Rectal smooth muscle tissue (tissue), 1 donor: ENCODE measurements at regions not wholly inside any gene's neighbourhood (a gene's known extent, or its start where the extent isn't known, plus 50 kb on each side); places are given as distances from the start of the nearest gene placed in this dataset.
"Not testable (repeated sequence)": the region's sequence is repeated elsewhere in the genome, so short reads cannot be mapped to it uniquely, and the experiment has no call there.

ENCODE experiments used
- H3K27ac ChIP-seq: one replicate; pipeline ENCODE4 v1.7.0; 2013; ENCODE audit warnings: low read depth, low read length, inconsistent platforms
- H3K27me3 ChIP-seq: one replicate; pipeline ENCODE4 v1.7.0; 2013; ENCODE audit warnings: low read length; ENCODE audit not compliant: control insufficient read depth, insufficient read depth
- H3K36me3 ChIP-seq: one replicate; pipeline ENCODE4 v1.7.0; 2013; ENCODE audit warnings: low read length; ENCODE audit not compliant: control insufficient read depth, insufficient read depth
- H3K4me1 ChIP-seq: one replicate; pipeline ENCODE4 v1.7.0; 2013; ENCODE audit warnings: low read length; ENCODE audit not compliant: control insufficient read depth, insufficient read depth
- H3K4me3 ChIP-seq: one replicate; pipeline ENCODE4 v1.7.0; 2013; ENCODE audit warnings: low read length
- H3K9ac ChIP-seq: one replicate; pipeline ENCODE4 v1.7.0; 2013; ENCODE audit warnings: low read length

GRCh38 chr2:83916559-83916958 is 542.5 kb downstream of the SUCLG1 start:
- Histone ChIP-seq H3K9ac (no peak overlapping the region), H3K36me3 (no peaks in the 10 kb centered on the region), H3K4me1 (no peaks in the 10 kb centered on the region), H3K27me3 (no peaks in the 10 kb centered on the region), H3K27ac (no peak overlapping the region), H3K4me3 (no peak overlapping the region)

DNA sequence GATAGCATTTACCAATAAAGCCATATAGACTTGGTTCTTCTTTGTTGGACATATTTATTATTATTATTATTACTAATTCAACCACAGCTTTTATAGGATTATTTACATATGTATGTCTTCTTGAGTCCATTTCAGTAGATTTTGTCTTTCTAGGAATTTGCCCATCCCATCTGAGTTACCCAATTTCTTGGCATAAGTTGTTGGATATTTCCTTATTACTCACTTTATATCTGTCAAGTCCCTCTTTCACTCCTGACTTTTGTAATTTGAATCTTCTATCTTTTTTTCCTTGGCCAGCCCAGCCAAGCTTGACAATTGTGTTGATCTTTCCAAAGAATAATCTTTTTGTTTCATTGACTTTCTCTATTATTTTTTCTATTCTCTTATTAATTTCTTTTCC is 543.7 kb downstream of the SUCLG1 start:
- H3K4me3 ChIP-seq = no peak overlapping the region
- no peaks in the 10 kb centered on the region for H3K27me3 ChIP-seq
- no peaks in the 10 kb centered on the region for H3K36me3 ChIP-seq
- no peaks in the 10 kb centered on the region for H3K4me1 ChIP-seq
- H3K9ac ChIP-seq = no peak overlapping the region
- H3K27ac ChIP-seq = no peak overlapping the region

DNA sequence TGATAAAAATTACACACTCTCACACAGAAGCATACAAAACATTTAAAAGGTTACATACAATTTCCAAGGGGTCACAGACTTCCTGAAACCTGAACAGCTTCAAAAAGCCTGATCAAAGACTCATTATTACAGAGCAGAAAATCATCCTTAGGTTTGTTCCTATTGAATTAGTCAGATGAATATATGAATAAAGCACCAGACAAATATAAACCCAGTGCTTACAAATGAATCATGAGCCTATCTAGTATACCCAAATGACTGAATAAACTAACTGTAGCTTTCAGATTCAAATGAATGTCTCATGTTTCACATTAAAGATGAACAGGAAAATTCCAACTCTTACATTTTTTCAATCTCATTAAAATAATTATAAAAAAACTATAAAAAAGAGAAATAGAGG is 550.3 kb downstream of the SUCLG1 start:
- no peak overlapping the region for H3K4me3 ChIP-seq
- no peaks in the 10 kb centered on the region for H3K27me3 ChIP-seq
- H3K9ac ChIP-seq = no peak overlapping the region
- H3K36me3 ChIP-seq = no peaks in the 10 kb centered on the region
- H3K27ac ChIP-seq = no peak overlapping the region
- H3K4me1 ChIP-seq = no peaks in the 10 kb centered on the region

DNA sequence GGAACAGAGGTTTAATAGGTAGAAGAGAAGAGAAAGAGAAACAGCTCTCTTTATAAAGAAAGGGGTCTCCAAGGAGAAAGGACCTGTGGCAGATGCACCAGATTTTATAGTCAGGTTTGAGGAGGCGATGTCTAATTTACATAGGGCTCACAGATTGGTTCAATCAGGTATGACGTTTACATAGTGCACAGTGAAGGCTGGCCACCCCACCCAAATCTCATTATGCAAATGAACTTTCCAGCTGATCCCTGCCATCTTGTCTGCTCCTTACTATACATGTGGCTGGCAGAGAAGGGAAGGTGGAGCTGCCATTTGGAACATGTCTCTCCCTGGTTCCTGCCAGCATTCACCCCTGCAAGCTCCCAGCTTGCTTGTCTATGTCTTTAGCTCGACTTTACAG is 557.8 kb downstream of the SUCLG1 start:
- no peaks in the 10 kb centered on the region for H3K36me3 ChIP-seq
- no peak overlapping the region for H3K9ac ChIP-seq
- no peaks in the 10 kb centered on the region for H3K4me1 ChIP-seq
- no peak overlapping the region for H3K4me3 ChIP-seq
- no peak overlapping the region for H3K27ac ChIP-seq
- H3K27me3 ChIP-seq = no peaks in the 10 kb centered on the region

DNA sequence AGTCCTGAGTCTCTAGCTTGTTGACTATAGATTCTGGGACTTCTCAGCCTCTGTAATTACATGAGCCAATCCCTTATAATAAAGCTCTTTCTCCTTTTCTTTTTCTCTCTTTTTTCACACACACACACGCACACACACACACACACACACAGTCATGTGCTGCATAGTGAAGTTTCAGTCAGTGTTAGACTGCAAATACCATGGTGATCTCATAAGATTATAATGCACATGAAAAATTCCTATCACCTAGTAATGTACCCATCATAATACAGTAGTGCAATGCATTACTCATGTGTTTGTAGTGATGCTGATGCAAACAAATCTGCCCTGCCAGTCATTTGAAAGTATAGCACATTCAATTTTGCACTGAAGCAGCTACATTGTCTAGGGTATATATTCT is 558.2 kb downstream of the SUCLG1 start:
- no peak overlapping the region for H3K27ac ChIP-seq
- no peak overlapping the region for H3K9ac ChIP-seq
- no peaks in the 10 kb centered on the region for H3K36me3 ChIP-seq
- H3K27me3 ChIP-seq = no peaks in the 10 kb centered on the region
- no peak overlapping the region for H3K4me3 ChIP-seq
- no peaks in the 10 kb centered on the region for H3K4me1 ChIP-seq

- no peaks in the 10 kb centered on the region for H3K27me3 ChIP-seq
- H3K4me1 ChIP-seq = no peaks in the 10 kb centered on the region
- H3K27ac ChIP-seq = no peak overlapping the region
- no peaks in the 10 kb centered on the region for H3K36me3 ChIP-seq
- no peak overlapping the region for H3K9ac ChIP-seq
- H3K4me3 ChIP-seq = no peak overlapping the region
Measured at GRCh38 chr2:83899271-83899670, 559.8 kb downstream of the SUCLG1 start.

GRCh38 chr2:83894976-83895375 is 564.1 kb downstream of the SUCLG1 start:
- Histone ChIP-seq H3K9ac (no peak overlapping the region), H3K36me3 (no peaks in the 10 kb centered on the region), H3K27me3 (no peaks in the 10 kb centered on the region), H3K4me3 (no peak overlapping the region), H3K27ac (no peak overlapping the region), H3K4me1 (no peaks in the 10 kb centered on the region)

DNA sequence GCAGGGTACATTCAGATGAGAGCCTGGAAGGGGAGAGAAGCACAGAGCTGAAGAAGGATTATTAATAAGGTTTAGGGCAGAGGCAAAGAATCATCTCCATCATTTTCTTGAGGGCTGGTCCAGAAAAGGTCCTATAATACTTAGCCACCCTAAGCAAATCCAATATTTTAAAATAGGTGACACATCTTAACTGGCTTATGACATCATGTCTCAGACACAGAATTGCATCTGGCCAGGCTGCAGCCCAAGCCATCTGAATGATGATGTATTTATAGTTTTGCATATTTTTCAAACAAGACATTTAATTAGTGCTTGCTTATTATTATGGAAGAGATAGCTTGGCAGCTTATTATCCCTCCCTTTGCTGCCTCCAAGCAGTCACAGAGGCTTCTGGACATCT is 571.3 kb downstream of the SUCLG1 start:
- Histone ChIP-seq H3K4me3 (no peak overlapping the region), H3K9ac (no peak overlapping the region), H3K27me3 (no peaks in the 10 kb centered on the region), H3K36me3 (no peaks in the 10 kb centered on the region), H3K4me1 (no peaks in the 10 kb centered on the region), H3K27ac (no peak overlapping the region)

DNA sequence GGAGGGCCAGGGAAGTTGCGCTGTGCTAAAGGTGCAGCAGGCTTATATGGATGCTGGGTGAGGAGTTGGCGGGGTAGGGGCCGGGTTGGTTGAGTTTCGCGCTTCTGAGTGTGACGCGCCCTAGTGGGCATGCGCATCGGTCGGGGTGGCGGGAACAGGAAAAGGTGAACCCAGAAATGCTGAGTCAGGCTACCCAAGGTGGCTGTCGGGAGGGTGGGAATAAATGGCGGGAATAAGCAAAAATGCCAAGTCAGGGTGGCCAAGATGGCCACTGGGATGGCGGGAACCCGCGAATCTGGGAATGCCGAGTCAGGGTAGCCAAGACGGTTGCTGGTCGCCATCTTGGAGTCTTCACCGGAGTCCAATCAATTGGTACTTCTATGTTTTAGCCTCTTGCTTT is 580.0 kb downstream of the SUCLG1 start:
- Histone ChIP-seq H3K4me3 (no peak overlapping the region), H3K36me3 (no peaks in the 10 kb centered on the region), H3K9ac (no peak overlapping the region), H3K27ac (no peak overlapping the region), H3K27me3 (no peaks in the 10 kb centered on the region), H3K4me1 (no peaks in the 10 kb centered on the region)

DNA sequence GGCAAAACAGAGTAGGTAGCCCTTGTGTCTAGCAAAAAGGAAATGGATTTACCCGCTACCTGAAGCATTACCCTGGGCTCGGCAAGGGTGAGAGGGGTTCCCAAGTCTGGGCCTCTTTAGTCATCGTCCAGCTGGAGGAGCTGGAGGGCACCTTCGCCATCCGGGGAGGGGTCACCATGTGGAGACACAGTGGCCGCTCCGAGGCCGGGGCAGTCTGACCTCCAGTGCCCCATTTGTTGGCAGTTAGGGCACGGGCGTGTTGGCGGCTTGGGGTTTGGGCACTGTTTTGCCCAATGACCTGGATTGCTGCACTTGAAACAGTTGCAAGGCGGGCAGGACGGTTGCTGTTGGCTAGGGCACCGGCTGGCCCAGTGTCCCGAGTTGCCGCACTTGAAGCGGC is 581.8 kb downstream of the SUCLG1 start:
- H3K4me1 ChIP-seq, H3K4me3 ChIP-seq, H3K27me3 ChIP-seq, H3K27ac ChIP-seq, H3K9ac ChIP-seq, H3K36me3 ChIP-seq: not testable (repeated sequence)

DNA sequence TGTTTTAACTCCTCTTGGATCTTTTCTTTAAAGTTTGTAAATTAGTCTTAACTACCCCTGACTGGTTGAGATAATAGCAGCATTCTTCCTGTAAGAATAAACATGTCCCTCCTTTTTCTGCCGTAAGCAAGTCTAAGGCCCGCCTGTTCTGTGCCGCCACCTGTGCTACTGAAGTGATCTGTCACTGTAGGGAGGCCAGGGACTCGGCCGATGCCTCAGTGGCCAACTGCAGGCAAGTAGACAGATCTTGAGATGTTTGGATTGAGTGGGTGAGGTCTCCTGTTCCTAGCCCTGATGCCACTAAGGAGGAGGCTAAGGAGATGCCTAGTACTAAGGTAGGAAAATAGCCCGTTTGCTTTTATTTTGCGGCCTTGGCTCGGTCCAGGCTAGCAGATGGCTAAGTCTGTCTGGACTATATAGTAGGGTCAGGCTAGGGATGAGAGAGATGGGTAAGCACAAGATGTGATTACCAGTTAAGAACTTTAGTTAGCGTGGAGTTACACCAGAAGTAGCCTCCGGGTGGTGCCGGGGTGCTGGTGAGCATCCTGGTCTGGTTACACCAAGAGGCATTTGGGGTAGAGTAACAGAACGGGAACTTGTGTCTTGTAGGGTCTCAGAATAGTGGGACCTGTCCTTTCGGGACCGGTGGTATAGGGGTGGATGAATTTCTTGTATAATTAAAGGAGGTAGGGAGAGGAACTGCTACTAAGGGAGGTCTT is 584.2 kb downstream of the SUCLG1 start:
- H3K36me3 ChIP-seq = no peaks in the 10 kb centered on the region

GRCh38 chr2:83874066-83874465 is 585.0 kb downstream of the SUCLG1 start:
- Histone ChIP-seq H3K4me1 (no peaks in the 10 kb centered on the region), H3K4me3 (no peak overlapping the region), H3K27ac (no peak overlapping the region), H3K9ac (no peak overlapping the region), H3K36me3 (no peaks in the 10 kb centered on the region), H3K27me3 (no peaks in the 10 kb centered on the region)

More for the DNA sequence above, 584.2 kb downstream of the SUCLG1 start:
- H3K4me1 ChIP-seq = no peaks in the 10 kb centered on the region
- no peak overlapping the region for H3K4me3 ChIP-seq
- H3K27ac ChIP-seq = no peak overlapping the region
- no peaks in the 10 kb centered on the region for H3K27me3 ChIP-seq
- no peak overlapping the region for H3K9ac ChIP-seq

DNA sequence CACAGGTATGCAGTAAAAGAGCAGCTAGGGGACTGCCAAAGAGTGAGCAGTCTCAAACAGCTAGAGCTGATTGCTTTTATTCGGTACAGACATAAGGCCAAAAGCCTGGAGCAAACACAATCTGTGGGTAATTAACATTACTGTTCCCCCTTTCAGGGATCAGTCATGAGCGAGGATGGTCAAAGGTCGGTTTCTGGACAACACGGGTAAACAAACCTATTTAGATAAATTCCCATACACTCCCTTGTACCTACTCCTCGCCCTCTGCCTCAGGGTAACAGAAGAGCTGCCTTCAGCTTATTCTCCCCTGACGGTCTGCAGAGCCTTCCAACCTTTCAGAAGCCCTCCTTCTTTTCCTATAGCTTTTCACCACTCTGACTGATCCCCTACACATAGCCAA is 586.0 kb downstream of the SUCLG1 start:
- Histone ChIP-seq H3K9ac (no peak overlapping the region), H3K4me1 (no peaks in the 10 kb centered on the region), H3K4me3 (no peak overlapping the region), H3K27me3 (no peaks in the 10 kb centered on the region), H3K36me3 (no peaks in the 10 kb centered on the region), H3K27ac (no peak overlapping the region)
